ENCODE measurements at regions not wholly inside any gene's neighbourhood (a gene's known extent, or its start where the extent isn't known, plus 50 kb on each side); places are given as distances from the start of the nearest gene placed in this dataset.

DNA sequence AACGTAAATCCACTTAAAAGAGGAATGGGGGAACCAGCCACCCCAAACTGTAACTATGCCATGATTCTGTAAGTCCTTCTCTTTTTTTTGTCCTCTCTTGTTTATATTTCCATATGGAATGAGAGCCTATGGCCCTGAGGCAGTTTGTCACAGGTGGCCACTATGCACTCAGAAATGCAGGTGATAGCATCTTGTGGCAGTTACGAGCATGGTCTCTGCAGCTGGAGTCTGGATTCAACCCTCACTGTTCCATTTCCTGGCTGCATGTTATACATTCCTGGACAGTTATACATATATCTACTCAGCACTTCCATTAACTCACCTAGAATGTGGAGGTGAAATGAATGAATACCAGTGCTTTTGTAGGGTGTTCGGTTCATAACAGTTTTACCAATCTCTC lies 291.5 kb upstream of the FANCL start:
- TF ChIP-seq CTCF (IDR thresholded peaks at IDR 0.05) (no peak), POLR2AphosphoS5 (IDR thresholded peaks at IDR 0.05) (no peak)
